ENCODE measurements at regions not wholly inside any gene's neighbourhood (a gene's known extent, or its start where the extent isn't known, plus 50 kb on each side); places are given as distances from the start of the nearest gene placed in this dataset.
"Not testable (repeated sequence)": the region's sequence is repeated elsewhere in the genome, so short reads cannot be mapped to it uniquely, and the experiment has no call there.

GRCh38 chr20:1845163-1845523 is 50.1 kb upstream of the SIRPA start:
- no peak for DNase-seq

DNA sequence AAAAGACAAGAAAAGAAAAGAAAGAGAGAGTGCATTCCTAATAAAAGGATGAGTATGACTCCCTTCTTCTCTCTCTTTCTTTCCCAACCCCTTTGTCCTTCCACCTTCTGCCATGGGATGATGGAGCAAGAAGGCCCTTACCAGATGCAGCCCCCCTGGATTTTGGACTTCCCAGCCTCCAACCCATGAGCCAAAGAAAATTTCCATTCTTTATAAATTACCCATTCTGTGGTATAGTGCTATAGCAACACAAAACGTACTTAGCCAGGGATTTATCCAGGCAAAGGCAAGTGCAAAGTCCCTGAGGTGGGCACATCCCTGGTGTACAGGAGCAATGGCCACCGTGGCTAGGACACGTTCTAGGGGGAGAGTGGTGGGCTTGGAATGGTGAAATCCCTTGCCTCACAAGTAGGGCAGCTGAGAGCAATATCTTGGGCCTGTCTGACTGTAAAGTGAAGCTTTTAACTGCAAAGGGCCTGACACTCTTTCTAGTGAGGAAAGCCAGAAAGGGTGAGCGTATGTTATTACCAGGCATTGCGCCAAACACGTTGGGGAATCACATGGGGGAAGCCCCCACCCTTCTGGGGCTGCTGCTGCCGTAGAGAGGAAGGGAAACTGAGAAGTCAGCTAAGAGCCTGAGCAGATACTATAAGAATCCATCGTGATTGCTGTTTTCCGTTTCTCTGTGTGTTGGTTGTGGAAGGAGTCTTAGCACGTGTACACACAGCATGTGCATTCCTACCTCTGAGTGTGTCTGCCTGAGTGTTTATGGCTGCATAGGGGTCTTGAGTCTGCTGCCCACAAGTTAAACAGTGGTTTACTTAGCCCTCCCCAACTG is 50.7 kb upstream of the SIRPA start:
- DNase-seq: no peak

- DNase-seq: no peak
These were observed 52.9 kb upstream of the SIRPA start for GRCh38 chr20:1842281-1842680.

- no peak for DNase-seq
These were observed 53.6 kb upstream of the SIRPA start for GRCh38 chr20:1841554-1842140.

DNA sequence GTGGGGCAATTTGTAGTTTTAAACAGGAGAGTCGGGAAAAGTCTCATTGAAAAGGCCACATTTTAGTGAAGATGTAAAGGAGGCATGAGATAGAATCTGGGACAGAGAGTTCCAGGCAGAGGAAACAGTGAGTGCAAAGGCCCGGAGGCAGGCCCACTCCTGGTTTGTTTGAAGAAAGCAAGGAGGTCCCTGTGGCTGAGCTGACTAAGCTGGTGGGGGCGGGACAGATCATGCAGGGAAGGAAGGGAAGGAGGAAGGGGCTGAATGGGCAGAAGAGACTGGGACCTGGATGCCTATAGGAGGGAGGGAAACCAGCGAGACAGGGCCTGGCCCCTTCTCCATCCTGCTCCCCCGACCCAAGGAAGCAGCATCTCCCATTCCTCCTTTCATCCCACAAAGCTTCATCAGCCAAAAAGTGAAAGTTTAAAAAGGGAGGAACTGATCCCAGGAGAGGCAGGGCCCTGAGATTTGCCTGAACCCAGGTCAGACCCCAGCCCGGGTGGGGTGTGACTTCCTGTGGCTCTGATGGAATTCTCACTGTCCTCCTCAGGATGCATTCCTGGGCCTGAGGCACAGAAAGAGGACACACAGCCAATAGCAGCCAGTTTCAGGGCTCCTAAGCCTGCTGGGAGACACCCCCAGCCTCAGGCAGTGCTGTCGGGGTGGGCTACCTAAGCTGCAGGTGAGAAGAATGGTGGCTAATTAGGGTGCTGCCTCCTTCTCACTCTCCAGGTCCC is 54.2 kb upstream of the SIRPA start:
- no peak for DNase-seq

DNA sequence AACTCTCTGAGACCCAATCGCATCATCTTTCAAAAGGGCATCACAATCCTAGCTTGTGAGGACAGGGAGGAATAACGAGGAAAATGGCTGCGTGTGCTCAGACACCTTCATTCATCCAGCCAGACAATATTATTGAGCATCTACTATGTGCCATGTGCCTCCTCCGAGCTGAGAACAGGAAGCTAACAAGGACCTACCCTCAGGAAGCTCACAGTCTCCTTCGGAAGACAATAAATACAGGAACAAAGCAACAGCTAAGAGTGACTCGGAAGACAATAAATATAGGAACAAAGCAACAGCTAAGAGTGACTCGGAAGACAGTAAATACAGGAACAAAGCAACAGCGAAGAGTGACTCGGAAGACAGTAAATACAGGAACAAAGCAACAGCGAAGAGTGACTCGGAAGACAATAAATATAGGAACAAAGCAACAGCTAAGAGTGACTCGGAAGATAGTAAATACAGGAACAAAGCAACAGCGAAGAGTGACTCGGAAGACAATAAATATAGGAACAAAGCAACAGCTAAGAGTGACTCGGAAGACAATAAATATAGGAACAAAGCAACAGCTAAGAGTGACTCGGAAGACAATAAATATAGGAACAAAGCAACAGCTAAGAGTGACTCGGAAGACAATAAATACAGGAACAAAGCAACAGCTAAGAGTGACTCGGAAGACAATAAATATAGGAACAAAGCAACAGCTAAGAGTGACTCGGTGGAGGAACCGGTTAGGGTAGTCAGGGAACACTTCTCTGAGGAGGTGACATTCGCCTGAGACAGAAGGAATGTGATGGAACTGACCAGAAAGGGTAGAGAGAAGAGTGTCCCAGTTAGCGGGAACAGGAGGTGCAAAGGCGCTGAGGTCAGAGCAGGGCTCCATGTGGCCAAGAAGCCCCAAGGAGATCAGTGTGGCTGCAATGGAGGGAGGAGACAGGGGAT is 55.6 kb upstream of the SIRPA start:
- DNase-seq: not testable (repeated sequence)

DNA sequence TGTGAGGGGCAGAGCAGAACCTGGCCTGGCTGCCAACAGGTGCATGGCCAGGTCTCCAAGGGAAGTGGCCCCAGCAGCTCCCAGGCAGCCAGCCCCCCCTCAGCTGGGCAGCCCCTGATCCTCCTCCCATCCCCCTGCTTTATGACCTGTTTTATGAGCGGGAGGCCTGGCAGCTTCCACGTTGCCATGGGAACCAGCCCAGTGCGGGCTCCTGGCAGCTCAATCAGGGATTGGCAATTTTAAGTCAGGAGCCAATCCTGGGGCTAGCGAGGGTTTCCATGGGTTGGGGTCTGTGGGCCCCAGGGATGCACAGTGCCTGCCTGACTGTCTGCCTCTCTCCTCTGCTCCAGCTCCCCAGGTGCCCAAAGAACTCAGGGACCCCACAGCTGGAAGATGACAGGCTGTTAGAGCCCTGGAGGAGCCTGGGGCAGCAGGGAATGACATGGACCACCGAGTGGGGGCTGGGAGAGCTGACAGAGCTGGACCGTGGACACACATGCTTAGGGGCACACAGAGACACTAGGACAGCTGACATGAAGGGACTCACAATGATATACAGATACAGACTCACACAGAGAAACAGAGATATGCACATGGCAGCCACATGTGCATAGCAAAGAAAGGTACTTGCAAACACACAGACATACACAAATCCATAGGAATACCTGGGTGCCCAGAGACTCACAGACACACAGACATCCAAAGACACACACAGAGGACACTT is 56.5 kb upstream of the SIRPA start:
- no peak for DNase-seq

GRCh38 chr20:1835186-1836035 is 59.8 kb upstream of the SIRPA start:
- DNase-seq: no peak

GRCh38 chr20:1833728-1834726 is 61.2 kb upstream of the SIRPA start:
- DNase-seq: no peak

GRCh38 chr20:1833216-1833615 is 62.0 kb upstream of the SIRPA start:
- DNase-seq: no peak

- no peak for DNase-seq
These were observed 62.6 kb upstream of the SIRPA start for GRCh38 chr20:1832634-1833033.

- DNase-seq: no peak
These were observed 63.6 kb upstream of the SIRPA start for GRCh38 chr20:1831606-1832005.

- DNase-seq: no peak
These were observed 64.1 kb upstream of the SIRPA start for GRCh38 chr20:1831096-1831495.

DNA sequence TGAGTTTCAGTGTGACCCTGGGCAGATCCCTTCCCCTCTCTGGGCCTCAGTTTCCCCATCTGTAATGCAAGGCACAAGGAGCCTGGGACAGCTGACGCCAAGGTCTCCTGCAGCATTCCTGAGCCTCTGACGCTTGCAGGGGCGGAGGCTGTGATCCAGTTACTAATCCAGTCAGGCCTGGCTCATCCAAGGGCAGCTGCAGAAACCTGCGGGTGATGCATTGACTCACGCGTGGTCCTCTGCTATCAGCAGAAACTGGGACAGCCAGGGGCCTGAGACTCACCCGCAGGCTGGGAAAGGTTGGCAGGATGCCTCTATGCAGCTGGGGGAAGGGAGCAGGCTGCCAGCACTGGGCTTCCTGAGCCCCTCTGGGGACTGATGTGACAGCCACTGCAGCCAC is 65.0 kb upstream of the SIRPA start:
- no peak for DNase-seq

DNA sequence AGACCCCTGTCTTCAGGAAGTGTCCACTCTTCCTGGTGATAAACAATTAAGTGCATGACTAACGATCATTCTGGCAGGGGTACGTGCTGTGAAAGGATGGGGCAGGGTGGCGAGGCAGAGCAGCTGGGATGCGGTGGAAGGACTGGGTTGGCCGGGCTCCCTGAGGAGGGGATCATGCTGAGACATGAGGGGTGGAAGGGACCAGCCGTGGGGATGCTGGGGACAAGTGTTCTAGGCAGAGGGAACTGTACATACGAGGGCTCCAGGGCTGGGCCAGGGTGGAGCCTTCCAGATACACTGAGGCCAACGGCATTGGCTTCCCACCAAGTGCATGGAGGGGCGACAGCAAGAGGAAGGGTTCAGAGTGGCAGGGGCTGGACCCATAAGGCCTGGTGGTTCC is 65.7 kb upstream of the SIRPA start:
- no peak for DNase-seq

- DNase-seq: no peak
These were observed 66.4 kb upstream of the SIRPA start for GRCh38 chr20:1828786-1829131.

DNA sequence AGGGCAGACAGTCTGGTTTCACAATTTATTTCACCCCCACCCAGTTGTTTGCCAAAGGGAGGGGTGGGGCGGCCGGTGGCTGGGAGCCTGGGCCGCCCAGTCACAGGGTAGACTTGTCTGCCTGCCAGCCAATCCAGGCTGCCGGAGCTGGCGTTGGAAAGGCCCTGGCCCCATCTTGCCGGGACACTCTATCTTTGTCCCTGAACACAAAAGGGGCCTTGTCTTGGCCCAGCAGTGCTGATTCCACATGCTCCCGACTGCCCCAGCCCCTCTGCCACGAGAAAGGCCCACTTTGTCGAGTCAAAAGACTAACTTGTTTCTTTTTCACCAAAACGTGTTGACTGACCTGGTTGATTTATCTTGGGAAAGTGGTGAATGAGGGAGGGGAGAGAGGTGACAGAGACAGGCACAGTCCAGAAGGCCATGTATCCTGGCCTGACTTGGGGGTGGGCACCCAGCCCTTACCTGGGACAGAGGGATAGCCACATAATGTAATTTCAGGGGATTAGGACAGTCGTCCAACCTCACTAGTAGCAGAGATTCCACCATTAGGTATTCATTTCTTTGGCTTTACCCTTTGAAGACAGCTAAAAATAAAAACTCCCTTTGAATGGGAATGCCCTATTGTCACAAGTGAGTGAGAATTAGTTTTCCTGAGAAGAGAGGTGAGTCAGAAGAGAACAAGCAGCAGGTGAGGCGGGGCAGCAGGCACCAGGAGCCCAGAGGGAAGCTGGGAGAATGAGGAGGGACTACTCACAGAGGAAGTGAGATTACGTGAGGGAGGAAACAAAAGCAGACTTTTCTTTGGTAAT is 67.0 kb upstream of the SIRPA start:
- no peak for DNase-seq

GRCh38 chr20:1827510-1827973 is 67.7 kb upstream of the SIRPA start:
- no peak for DNase-seq

- DNase-seq: no peak
These were observed 69.2 kb upstream of the SIRPA start for GRCh38 chr20:1825938-1826445.
